GM23248 (cell line): ENCODE measurements at regions not wholly inside any gene's neighbourhood (a gene's known extent, or its start where the extent isn't known, plus 50 kb on each side); places are given as distances from the start of the nearest gene placed in this dataset.

Source experiments
- EZH2 ChIP-seq: fragments of 200-600 bp; sonication (generic); IDR thresholded peaks from 2 replicates; pipeline ENCODE4 v1.6.1; 2018; ENCODE audit warnings: antibody characterized with exemption, mild to moderate bottlenecking; ENCODE audit not compliant: insufficient read depth, poor library complexity, severe bottlenecking
- EZH2phosphoT487 ChIP-seq: fragments of 200-600 bp; sonication (generic); IDR thresholded peaks from 2 replicates; pipeline ENCODE4 v1.6.1; 2018; ENCODE audit warnings: antibody characterized with exemption, moderate library complexity, mild to moderate bottlenecking, low read depth; ENCODE audit not compliant: insufficient read depth

GRCh38 chr6:222468-222867, 69.8 kb upstream of the DUSP22 start:
- TF ChIP-seq EZH2 (no peak), EZH2phosphoT487 (no peak)
